AG04449 (cell line): ENCODE measurements at regions not wholly inside any gene's neighbourhood (a gene's known extent, or its start where the extent isn't known, plus 50 kb on each side); places are given as distances from the start of the nearest gene placed in this dataset.

Experiments used
- CTCF ChIA-PET: fragments of 350-600 bp; formaldehyde crosslinking; extraction: SDS; loops from one replicate; lab custom pipeline; 2021; ENCODE audit warnings: antibody characterized with exemption; lab: Yijun Ruan, JAX
- POLR2A ChIA-PET: fragments of 400-600, 350-600 bp; formaldehyde crosslinking; extraction: SDS; loops from one replicate; lab custom pipeline; 2020; ENCODE audit warnings: antibody characterized with exemption, inconsistent platforms; lab: Yijun Ruan, JAX
- DNase-seq: peaks from one replicate; pipeline ENCODE4 v3.0.0-alpha.2; 2010; ENCODE audit warnings: low read depth, low spot score
- H3K4me3 ChIP-seq: 2 replicates; pipeline ENCODE4 v1.5.1; 2011; ENCODE audit warnings: low read depth, mild to moderate bottlenecking, control low read depth, low read length
- TF ChIP-seq, protein P1 (sequence below): IDR thresholded peaks from one replicate; pipeline ENCODE4 v1.5.1; 2011; ENCODE audit warnings: mild to moderate bottlenecking, moderate library complexity, low read length, control low read depth, inconsistent platforms; ENCODE audit not compliant: insufficient read depth; ENCODE audit errors: missing control alignments

DNA sequence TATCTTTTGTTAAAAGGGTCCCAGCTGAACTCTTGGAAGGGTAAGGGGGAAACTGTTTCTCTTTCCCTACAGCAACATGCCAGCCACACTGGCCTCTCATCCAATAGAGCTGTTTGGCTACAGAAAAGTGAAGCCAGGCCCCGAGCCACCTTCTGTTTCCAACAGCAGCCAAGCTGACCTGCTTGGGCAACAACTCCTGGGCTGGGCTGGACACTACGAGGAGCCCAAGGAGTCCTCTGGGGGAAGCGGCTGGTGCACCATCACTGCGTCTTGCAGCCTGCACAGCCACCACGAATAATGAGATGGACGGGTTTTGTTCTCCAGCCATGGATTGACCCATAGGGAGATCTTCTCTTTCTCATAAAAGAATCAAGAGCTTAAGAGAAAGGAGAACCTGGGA is 624.9 kb downstream of the NPHP4 start:
- ChIA-PET POLR2A (no interaction called here), CTCF (no interaction called here)
- TF ChIP-seq, protein P1, sequence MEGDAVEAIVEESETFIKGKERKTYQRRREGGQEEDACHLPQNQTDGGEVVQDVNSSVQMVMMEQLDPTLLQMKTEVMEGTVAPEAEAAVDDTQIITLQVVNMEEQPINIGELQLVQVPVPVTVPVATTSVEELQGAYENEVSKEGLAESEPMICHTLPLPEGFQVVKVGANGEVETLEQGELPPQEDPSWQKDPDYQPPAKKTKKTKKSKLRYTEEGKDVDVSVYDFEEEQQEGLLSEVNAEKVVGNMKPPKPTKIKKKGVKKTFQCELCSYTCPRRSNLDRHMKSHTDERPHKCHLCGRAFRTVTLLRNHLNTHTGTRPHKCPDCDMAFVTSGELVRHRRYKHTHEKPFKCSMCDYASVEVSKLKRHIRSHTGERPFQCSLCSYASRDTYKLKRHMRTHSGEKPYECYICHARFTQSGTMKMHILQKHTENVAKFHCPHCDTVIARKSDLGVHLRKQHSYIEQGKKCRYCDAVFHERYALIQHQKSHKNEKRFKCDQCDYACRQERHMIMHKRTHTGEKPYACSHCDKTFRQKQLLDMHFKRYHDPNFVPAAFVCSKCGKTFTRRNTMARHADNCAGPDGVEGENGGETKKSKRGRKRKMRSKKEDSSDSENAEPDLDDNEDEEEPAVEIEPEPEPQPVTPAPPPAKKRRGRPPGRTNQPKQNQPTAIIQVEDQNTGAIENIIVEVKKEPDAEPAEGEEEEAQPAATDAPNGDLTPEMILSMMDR, result no peak
- H3K4me3 ChIP-seq, result no peak overlapping the region
- DNase-seq, result no peak

DNA sequence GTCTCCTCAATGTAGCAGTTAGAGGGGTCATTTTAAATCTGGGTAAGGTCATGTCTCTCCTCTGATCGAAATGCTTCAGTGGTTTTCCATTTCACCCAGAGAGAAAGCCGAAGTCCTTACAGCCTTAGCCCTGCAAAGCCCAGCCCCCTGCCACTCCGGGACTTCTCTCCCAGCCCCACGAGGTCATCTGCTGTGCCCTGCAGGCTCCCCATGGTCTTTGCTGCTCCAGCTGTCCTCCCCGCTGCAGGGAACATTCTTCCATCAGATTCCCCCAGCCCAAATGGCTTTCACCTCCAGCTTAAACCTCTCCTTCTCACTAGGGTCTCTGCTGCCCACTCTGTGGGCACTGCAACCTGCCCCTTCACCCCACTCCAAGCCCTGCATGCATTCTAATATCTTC is 626.5 kb downstream of the NPHP4 start:
- ChIA-PET CTCF (no interaction called here), POLR2A (no interaction called here)
- no peak for DNase-seq
- TF ChIP-seq, protein P1, result no peak
- no peak overlapping the region for H3K4me3 ChIP-seq

DNA sequence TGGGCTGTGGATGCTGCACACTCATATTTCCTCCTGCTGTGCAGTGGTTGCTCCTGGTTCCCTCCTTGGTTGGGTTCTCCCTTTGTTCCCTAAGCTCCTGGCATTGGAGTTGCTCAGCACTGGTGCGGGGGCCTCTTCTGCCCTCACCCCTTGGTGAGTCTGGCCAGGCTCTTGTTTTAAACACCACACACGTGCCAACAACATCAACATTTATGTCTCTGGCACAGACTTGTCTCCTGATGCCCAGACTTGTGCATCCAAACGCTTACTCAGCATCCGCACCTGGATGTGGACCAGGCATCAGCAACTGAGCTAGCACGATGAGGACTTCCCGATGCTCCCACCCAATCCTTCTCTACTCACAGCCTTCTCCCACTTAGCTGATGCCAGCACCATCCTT is 627.6 kb downstream of the NPHP4 start:
- no peak for DNase-seq
- POLR2A ChIA-PET, result no interaction called here
- TF ChIP-seq, protein P1, result no peak
- no peak overlapping the region for H3K4me3 ChIP-seq
- CTCF ChIA-PET, result no interaction called here

DNA sequence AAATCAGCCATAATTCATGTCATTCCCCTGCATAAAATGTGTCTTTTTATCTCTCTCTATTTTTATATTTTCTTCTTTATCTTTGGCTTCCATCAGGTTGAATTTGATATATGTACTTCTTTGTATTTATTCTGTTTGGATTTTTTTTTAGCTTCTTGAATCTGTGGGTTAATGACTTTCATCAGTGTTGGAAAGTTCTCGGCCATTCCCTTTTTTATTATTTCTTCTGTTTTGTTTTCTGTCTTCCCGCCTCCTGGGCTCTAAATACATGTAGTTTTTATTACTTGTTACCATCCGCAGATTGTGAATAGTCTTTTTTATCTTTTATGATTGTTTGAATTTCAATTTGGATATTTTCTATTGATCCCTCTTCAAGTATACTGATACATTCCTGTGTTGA is 637.5 kb downstream of the NPHP4 start:
- no peak for DNase-seq
- TF ChIP-seq, protein P1, result no peak
- ChIA-PET POLR2A (no interaction called here), CTCF (no interaction called here)
- H3K4me3 ChIP-seq, result no peak overlapping the region

DNA sequence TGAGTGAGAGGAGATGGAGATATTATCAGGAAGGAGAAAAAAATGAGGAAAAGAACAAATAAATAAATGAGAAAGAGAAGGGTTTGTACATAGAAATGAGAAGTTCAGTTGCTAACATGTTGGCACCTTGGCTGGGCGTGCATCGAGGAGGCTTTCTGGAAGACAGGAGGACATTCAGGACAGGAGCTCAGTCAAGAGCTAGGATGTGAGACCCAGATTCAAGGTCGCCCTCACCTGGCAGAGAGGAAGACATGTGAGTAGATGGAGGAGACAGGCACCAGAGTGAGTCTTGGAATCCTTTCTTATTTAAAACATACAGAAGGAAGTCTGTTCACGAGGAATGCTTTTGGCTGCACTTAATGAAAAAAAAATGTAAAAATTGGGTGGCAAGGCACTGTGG is 640.9 kb downstream of the NPHP4 start:
- no peak overlapping the region for H3K4me3 ChIP-seq
- no peak for DNase-seq
- ChIA-PET CTCF (no interaction called here), POLR2A (no interaction called here)
- TF ChIP-seq, protein P1, result no peak

DNA sequence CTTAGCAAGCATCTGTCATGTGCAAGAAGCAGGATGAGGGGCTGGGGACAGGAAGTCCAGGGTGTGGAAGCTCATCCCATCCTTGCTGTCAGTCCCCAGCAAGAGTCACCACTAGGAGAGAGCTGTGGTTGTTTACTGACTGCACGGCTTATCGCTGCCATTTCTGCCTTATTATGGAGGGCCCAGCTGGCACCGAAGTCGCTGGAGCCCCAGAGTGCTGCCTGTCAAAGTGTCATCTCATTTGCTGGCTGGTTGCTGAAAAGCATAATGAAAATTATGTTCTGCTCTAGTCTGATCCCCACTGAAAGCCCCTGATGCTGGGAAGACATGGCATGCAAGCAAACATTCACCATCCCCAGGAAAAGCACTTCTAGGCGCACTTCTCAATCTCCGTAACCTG is 642.7 kb downstream of the NPHP4 start:
- DNase-seq, result no peak
- H3K4me3 ChIP-seq, result no peak overlapping the region
- CTCF ChIA-PET, result no interaction called here
- POLR2A ChIA-PET, result no interaction called here
- TF ChIP-seq, protein P1, result no peak
